NCI-H2171 treated with DMSO at 0.1 percent for 48 hours (cell line): ENCODE measurements at regions not wholly inside any gene's neighbourhood (a gene's known extent, or its start where the extent isn't known, plus 50 kb on each side); places are given as distances from the start of the nearest gene placed in this dataset.

Source experiments
- DNase-seq: peaks from one replicate; lab custom pipeline; 2025; lab: John Stamatoyannopoulos, UW

DNA sequence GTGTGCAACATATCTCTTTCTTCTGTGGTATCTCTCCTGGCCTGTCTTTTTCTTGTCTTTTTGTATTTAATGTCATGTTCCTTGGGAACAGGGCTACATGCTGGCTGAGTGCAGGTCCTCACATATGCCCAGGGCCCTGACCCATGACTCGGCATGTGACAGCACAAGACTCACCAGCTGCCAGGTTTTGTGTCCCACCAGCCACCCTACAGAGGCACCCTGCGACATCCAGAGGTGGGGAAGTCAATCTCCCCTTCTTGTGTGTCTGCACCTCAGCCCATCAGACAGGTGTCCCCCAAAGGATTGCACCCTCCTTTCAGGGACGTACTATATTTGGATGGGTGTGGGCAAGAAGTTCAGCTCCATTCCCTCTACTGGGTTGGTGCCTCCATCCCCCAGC, 576.3 kb downstream of the RNF144B start:
- no peak for DNase-seq

DNA sequence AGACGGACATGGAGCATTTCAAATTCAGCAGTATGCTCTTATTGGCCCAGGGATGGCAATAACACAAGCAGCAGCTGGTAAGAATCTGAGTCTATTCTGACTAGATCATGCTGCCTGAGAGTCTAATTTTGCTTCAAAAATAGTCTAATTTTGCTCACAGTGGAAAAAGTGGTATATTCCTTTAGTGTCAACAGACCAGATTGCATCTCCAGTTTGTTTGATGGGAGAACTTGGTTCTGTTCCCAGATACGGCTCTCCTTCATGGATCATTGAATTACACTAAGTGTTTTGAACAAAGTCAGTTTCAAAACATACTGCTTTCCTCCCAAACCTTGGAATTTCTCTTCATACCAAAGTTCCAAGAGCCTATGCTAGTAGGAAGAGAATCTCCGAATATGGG, 586.1 kb downstream of the RNF144B start:
- peak; percentile 56 for DNase-seq

DNA sequence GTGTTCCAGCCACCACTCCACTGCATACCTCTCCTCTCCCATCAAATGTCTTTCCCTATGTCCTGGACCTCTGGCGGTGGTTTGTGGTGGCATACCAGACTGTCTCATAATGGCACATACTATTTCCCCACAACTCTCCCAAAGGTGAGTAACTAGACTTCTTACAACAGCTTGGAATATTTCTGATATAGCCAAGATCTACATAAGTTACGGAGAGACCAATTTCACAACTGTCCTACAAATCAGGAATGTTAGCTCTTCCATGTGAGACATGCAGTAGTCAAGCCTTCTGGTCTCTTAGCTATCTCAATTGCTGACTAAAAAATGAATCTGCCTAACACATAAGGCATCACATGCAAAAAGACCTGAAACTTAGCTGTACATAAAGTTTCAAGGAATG, 588.9 kb downstream of the RNF144B start:
- peak; percentile 54 for DNase-seq

DNA sequence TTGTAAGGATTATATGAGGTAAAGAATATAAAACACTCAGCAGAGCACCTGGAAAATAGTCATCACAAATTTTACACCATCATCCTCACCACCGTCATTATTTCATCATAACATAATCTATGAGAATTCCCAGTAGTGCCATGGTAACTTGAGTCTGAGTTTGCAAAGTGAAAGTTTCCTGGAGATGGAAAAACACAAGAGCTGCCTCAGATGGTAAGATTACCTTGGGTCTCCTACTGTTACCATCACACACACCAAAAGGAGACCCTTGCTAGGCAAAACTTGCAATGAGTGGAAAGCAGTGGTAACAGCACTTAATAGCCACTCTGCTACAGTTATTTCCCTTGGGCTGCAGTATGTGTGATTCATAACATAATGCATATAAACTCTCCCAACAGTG, 589.8 kb downstream of the RNF144B start:
- no peak for DNase-seq

DNA sequence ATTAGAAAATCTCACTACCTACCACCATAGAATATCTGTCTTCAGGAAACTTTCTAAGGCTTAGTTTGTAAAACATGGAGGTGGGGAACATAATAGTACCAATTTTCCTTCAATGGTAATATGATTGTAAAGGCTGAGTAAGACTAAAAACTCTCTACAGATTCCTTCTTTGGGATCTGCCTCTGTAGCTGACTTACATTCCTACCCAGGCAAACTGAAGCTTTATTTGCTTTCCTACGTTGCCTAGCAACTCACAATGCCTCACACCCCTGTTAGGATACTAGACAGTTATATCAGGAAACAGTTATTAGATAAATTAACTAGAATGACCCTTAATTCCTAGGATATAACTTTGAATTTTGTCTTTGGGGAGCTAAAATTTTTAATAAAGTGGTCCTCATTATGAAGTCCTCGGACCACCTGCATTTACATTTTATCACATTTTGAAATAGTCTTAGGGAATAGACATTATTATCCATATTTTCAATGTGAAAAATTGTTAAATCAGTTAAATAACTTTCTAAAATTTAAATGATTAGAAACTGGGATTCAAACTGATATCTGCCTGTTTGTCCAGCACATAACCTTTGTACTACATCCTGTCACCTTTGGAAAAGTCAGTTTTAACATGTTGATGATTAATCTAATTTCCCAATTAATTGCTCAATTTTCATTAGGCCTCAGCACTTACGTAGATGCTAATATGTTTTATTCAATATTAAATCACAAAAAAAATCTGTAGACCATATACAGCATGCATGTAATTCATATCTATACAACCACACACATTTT, 591.4 kb downstream of the RNF144B start:
- peak; percentile 49 for DNase-seq

DNA sequence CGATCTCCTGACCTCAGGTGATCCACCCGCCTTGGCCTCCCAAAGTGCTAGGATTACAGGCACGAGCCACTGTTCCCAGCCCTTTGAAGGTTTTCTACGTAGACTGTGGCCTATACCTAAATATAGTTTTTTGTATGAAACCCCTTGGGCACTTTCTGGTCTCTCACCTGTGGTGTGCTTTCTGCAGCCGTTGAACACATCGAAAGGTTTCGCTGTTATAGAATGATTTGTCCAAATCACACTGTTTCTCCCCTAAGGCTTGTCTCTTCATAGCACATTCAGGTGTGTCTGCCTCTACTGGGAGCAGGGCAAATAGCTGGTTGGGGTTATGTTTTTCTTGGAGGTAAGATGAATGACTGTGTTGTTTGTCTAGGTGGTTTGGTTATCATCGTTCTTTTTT, 597.9 kb downstream of the RNF144B start:
- DNase-seq = no peak

DNA sequence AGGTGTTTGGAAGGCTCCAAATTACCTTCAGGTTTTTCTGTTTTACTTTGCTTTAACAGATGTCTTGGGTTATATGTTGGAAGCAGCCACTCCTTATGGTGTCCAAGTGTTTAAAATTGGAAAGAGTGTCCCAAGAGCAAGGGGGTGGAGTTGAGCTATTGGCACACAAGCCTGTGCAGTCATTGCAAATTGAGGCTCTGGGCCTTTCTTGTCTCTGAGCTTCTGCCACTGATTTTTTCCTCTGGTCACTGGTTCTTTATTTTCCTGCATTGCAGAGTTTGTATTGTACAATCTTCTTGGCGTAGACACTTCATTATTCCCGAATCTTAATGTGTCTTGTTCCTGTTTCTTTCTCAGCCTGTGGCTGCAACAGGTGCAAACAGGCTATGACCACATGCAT, 598.8 kb downstream of the RNF144B start:
- DNase-seq = no peak

DNA sequence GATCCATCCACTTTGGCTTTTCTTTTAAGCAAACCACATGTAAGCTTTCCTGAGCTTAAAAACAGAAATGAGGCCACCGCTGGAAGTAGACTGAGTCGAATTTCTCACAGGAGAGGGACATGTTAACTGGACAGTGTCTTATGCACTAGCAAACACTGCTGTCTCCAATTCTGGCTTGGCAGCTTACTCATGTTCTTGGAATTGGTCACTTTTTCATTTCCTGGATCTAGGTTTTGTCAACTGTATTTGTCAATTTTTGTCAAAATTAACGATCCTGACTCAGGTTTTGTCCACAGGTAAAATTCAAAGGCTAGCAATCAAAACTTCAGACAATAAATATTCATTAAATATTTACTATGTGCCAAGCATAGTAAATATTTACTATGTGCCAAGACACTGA, 601.5 kb downstream of the RNF144B start:
- no peak for DNase-seq

DNA sequence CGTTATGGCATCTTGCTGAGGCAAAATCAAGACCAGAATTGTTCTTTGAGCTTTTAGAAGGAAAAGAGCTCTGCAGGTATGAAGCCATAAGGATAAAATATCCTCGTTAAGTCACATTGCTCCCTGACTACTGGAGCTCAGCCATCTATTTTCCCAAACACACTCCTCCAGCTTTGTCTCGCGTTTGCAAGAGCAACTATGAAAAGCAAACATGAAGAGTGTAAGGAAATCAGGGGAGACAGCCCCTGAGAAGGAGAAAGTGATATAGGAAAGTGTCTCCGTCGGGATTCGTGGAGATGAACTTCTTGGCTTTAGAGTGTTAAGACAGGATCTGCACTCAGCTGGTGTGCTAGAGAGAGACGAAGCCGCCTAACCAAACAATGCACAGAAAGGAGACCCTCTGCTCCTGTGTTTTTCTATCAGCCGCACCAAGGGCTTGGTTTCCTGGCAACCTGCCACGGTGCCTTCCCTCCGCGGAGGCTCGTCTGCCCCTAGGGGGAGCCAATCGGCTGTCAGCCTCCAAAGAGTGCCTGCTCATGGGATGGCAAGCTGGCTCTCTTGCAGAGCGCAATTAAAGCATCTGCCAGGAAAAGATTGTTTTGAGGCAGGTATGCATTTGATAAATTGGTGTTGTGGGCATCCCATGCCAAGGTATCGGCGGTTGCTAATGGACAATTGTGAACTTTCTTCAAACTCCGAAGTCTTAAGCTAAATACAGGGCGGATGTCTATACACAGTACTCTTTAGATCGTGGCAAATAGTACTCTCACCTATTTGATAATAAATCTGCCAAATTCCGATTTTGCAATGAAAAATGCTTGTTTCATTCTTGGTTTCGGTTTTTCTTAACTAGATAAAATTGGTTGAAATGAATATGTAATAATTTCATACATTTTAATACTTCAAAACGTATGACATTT, 603.2 kb downstream of the RNF144B start:
- DNase-seq = peak; percentile 92

DNA sequence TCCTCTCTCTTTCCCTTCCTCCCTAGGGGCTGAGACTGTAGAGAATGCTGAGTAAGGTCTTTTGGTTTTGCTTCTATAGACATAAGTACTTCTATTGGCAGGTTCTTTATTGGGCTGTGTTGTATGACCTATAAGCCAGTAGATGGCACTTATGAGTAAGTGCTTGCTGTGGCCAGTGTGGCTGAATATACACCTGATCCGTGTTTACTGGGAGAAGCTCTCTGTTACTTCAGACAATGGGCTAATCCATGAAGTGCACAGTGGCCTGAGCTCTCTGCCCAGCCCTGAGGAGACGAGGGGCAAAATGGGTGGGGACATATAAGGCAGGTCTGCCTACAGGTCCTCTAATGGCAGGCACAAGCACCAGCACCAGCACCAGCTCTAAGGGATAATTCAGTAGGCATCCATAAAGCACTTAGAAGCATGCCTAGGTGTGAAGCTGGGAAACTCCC, 610.3 kb downstream of the RNF144B start:
- DNase-seq = peak; percentile 40

DNA sequence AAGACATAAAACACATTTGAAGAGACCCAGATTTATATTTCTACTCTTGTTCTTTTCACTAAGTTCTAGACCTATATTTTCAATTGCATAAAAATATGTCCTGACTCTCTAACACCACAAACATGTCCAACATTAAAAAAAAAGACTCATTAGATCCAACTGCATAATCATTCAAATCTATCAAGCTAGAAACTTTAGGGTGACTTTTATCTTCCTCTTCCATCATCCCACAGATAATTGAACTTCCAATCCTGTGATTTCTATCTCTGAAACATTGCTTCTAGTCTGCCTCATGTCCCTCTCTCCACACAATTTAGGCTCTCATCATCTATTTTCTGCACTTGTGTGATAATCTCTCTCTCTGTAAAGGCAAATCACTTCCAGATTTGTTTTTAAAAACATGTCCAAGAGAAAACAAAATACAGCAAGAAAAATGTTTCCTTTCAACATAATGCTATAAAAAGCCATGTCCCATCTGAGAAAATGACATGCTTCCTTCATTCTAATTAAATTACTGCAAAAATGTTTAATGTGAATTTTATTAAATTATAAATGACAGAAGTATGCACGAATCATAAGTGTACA, 615.9 kb downstream of the RNF144B start:
- no peak for DNase-seq

DNA sequence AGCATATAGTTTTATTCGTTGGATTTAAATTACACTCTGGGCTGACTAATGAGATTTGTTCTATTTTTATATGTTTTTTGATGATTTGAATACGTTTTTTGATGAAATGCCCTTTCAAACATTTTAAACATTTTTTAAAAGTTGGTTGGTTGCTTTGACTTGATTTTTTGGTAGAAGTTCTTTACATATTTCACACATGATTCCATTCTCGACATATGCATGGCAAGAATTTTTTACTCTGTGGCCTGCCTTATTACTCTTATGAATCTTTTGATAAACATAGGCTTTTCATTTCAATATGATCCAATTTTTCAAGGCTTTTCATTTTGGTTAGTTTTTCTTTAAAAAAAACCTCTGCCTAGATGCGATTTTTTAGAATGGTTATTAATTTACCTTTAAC, 617.0 kb downstream of the RNF144B start:
- no peak for DNase-seq

DNA sequence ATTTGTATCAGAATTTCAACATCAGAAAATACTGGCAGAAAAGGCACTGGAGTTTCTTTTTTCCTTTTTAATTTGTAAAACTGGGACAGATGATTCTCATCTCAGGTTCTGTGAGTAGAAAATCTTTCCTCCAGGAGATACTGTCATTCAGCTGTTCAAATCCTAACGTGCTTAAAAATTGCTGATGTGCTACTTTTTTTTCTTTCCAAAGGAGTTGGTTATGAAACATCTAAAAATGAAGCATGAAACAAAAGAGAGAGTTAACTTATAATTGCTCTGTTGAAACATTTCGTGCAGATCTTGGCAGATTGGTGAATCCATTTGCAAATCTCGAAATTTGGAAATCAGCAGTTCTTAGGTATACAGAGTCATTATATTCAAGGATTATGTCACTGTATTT, 622.6 kb downstream of the RNF144B start:
- no peak for DNase-seq

DNA sequence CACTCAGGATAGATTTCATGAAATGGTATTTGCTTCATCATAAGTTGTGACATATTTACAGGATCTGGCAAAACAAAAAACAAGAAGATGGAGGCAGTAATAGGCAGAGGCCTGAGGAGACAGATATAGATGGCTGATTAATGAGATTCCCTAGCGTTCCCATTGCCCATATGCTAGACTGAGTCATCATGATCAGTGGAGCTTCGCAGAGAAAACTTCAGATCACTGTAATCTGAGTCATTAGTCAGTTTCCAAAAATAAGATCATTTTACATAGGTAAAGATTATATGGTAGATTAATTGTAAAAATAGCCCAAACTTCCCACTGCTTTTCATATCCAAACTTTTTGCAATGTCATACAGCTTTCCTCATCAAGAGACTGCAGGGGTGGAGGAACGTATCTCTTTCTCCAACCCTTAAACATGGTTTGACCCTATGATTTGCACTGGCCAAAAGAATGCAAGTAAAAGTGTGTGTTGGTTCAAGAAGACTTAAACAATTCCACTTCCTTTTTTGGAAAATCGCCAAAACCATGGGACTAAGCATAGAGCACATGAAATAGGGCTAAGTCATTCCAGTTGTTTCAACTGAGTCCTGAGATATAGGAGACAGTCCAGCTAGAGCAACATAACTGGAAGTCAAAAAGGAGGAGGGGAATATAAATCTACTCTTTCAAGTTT, 626.0 kb downstream of the RNF144B start:
- DNase-seq = no peak

DNA sequence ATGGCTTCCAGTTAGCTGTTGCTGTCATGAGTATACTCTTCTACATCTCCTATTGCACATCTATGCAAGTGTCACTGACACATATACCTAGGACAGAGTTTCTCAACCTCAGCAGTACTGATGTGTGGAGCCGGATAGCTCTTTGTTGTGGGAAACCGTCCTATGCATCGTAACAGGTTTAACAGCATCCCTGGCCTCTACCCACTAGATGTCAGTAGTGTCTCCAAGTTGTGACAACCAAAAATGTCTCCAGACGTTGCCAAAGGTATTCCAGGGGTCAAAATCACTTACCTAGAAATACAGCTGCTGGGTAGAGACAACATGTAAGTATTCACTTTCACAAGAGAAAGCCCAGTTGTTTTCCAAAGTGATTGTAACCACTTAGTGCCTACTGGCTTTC, 637.6 kb downstream of the RNF144B start:
- DNase-seq = peak; percentile 86

DNA sequence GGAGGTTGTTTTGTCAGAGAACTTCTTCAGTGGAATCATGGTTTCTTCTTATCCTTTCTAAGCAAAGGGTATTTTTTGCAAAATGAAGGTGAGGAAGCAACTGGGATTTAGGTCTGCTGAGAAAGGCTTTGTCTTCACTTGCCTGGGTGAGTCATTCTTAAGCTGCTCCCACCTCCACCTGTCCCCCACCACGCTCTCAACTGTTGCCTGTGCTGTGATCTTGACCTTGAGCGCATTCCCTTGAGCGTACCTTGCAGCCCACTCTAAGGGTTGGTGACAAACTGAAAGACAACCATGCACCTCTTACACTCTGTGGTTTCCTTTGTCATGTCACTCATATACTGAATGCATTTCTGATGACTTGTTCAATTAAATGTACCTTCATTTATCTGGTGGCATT, 641.1 kb downstream of the RNF144B start:
- no peak for DNase-seq

DNA sequence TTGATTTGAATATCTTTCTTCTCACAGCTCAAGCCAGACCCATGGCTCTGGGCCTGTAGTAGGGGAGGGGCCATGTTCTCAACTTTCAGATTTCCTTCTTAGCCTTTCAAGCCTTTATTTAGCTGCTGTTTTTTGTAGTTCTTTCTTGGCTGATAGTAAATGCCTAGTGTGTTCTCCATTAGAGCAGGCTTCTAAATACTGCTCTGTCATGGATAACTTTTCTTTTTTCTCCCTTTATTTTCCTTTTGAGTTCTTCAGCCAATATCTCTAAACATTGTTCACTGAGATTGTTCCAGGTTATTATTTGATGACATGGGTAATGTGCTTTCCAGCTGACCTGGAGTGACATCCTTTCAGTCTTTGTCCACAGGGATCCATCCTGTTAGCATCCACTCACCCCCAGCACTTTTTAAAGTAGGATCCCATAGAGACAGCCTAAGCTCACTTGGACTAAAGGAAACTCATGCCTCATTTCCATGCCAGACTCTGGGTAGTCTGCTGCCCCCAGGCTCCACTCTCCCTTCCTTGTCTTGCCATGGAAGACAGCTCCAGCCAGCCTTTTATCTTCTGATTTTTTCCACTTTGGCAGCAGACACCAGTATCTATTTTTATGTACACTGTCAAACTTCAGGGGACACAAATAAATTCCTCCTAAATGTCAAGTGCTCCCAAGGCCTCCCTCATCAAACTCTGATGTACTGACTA, 645.6 kb downstream of the RNF144B start:
- no peak for DNase-seq

DNA sequence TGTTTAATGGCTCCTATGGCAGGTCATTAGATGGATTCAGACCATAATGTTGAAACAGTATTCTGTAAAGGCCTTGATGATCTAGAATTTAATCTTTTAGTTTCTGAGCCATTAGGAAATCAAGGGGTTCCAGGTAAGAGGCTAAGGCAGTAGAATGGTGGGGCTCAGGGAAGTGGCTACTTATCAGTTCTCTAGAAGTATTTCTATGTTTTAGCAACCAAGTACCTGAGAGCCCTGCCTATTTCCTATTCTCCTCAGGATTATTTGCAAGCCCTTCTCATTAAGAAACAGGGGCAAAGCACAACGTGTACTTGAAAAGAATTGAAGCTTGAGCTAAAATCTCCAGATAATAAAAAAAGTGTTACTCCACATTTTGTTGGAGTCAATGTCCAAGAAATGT, 646.5 kb downstream of the RNF144B start:
- DNase-seq = no peak

DNA sequence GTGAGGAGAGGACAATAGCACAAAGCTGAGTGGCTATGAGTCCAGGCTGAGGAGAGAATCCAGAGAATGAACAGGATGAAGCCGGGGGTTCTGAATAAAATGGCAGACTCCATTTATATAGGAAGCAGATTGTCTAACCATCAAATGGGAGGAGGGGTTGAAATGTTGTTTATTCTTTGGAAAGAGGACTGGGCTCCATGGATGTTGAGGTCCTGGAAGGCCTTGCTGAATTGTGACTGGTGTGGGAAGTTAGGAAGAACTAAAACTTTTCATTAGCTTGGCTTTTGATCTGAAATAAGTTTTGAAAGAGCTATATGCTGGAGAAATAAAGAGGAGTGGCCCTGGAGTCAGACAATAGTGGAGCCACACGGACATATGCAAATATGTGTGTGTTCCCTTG, 647.8 kb downstream of the RNF144B start:
- no peak for DNase-seq

DNA sequence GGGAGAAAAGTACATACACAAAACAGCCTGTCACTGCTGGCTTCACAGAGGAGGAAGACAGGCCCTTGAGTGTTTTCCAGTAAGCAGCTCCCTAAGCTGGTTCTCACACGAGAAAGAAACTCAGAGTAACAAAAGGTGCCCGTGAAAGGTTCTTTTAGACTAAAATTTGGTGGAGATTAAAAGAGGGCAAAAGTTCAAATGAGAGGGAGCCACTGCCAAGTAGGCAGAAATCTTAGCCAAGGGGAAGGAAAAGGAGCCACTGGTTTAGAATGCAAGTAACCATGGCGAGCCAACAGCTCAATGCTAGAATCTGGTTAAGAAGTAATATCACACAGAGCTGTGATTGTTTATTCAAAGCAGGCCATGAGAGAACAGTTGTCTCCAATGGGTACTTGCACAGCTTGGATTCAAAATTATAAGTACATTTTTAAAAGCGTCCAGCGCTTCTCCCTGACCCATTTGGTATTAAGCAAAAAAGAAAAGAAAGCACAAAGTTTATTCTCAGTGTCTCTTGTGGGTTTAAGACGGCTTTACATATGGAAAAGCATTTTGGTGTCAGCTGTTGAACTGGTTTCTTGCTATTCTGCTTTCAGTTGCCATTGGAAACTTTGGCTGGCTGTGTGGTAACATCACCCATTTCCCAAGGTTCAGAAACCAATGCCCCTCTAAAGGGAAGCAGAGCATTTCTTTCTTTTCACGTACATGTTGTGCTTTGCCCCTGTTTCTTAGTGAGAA, 648.5 kb downstream of the RNF144B start:
- no peak for DNase-seq

DNA sequence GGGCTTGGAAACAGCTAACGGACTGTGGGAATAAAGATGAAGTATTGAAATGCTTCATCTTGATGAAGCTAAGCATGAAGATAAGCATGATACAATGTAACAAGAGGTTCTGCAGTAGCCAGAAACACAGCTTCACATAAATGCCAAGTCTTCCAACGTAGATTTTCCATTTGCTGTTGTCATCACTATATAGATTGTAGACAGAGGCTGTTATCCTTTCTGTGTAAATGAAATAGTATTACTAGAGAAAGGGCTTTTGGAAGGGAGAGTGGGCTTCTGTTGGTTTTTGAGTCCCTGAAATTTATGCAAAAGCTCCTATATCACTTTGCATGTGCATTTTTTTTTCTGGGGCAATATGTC, 649.0 kb downstream of the RNF144B start:
- DNase-seq = no peak
